ENCODE measurements at regions not wholly inside any gene's neighbourhood (a gene's known extent, or its start where the extent isn't known, plus 50 kb on each side); places are given as distances from the start of the nearest gene placed in this dataset.
"Not testable (repeated sequence)": the region's sequence is repeated elsewhere in the genome, so short reads cannot be mapped to it uniquely, and the experiment has no call there.

GRCh38 chr4:125181804-125182203 lies 133.0 kb upstream of the FAT4 start:
- no peak overlapping the region for H3K27ac ChIP-seq
- no peaks in the 10 kb centered on the region for H3K9me3 ChIP-seq (replicated peaks)
- H3K4me3 ChIP-seq, result no peak overlapping the region
- no peaks in the 10 kb centered on the region for H3K4me1 ChIP-seq
- DNase-seq, result no peak
- H3K27me3 ChIP-seq, result no peaks in the 10 kb centered on the region
- no peaks in the 10 kb centered on the region for H3K36me3 ChIP-seq

GRCh38 chr4:125179727-125180126 lies 135.0 kb upstream of the FAT4 start:
- Histone ChIP-seq H3K4me1 (no peaks in the 10 kb centered on the region), H3K4me3 (no peak overlapping the region), H3K9me3 (replicated peaks) (no peaks in the 10 kb centered on the region), H3K27ac (no peak overlapping the region), H3K36me3 (no peaks in the 10 kb centered on the region), H3K27me3 (no peaks in the 10 kb centered on the region)
- peak in 1 of 2 experiments; percentile 18 for DNase-seq

- H3K4me3 ChIP-seq, result no peak overlapping the region
- no peaks in the 10 kb centered on the region for H3K9me3 ChIP-seq (replicated peaks)
- no peak for DNase-seq
- H3K4me1 ChIP-seq, result no peaks in the 10 kb centered on the region
- no peaks in the 10 kb centered on the region for H3K27me3 ChIP-seq
- H3K36me3 ChIP-seq, result no peaks in the 10 kb centered on the region
- H3K27ac ChIP-seq, result no peak overlapping the region
These were observed 145.6 kb upstream of the FAT4 start for GRCh38 chr4:125169192-125169591.

GRCh38 chr4:125168531-125168930 lies 146.2 kb upstream of the FAT4 start:
- Histone ChIP-seq H3K4me3 (no peak overlapping the region), H3K9me3 (replicated peaks) (no peaks in the 10 kb centered on the region), H3K36me3 (no peaks in the 10 kb centered on the region), H3K27me3 (no peaks in the 10 kb centered on the region), H3K27ac (no peak overlapping the region), H3K4me1 (no peaks in the 10 kb centered on the region)
- DNase-seq, result no peak

GRCh38 chr4:125166012-125166411 lies 148.7 kb upstream of the FAT4 start:
- not testable (repeated sequence) for H3K4me3 ChIP-seq; DNase-seq; H3K4me1 ChIP-seq; H3K27ac ChIP-seq; H3K36me3 ChIP-seq; H3K27me3 ChIP-seq; H3K9me3 ChIP-seq (replicated peaks)

GRCh38 chr4:125159001-125159400 lies 155.8 kb upstream of the FAT4 start:
- Histone ChIP-seq H3K9me3 (replicated peaks) (no peaks in the 10 kb centered on the region), H3K36me3 (no peaks in the 10 kb centered on the region), H3K4me3 (no peak overlapping the region), H3K4me1 (no peaks in the 10 kb centered on the region), H3K27me3 (no peaks in the 10 kb centered on the region; the same call in 1 of the 2 replicates), H3K27ac (no peak overlapping the region)
- no peak for DNase-seq

GRCh38 chr4:125155251-125155650 lies 159.5 kb upstream of the FAT4 start:
- H3K36me3 ChIP-seq, result no peaks in the 10 kb centered on the region
- H3K27me3 ChIP-seq, result no peaks in the 10 kb centered on the region; the same call in 1 of the 2 replicates
- DNase-seq, result no peak
- no peak overlapping the region for H3K27ac ChIP-seq
- H3K4me3 ChIP-seq, result no peak overlapping the region
- H3K4me1 ChIP-seq, result no peaks in the 10 kb centered on the region
- H3K9me3 ChIP-seq (replicated peaks), result no peaks in the 10 kb centered on the region

GRCh38 chr4:125140966-125141495 lies 173.7 kb upstream of the FAT4 start:
- Histone ChIP-seq H3K4me3 (no peak overlapping the region), H3K27me3 (no peaks in the 10 kb centered on the region), H3K36me3 (no peaks in the 10 kb centered on the region), H3K9me3 (replicated peaks) (no peaks in the 10 kb centered on the region), H3K4me1 (no peaks in the 10 kb centered on the region), H3K27ac (no peak overlapping the region)
- no peak for DNase-seq

GRCh38 chr4:125135652-125136051 lies 179.1 kb upstream of the FAT4 start:
- DNase-seq, result no peak
- Histone ChIP-seq H3K27me3 (no peaks in the 10 kb centered on the region), H3K9me3 (replicated peaks) (no peaks in the 10 kb centered on the region), H3K27ac (no peak overlapping the region), H3K4me3 (no peak overlapping the region), H3K4me1 (no peaks in the 10 kb centered on the region), H3K36me3 (no peaks in the 10 kb centered on the region)

- H3K4me1 ChIP-seq, result no peaks in the 10 kb centered on the region
- no peaks in the 10 kb centered on the region for H3K27me3 ChIP-seq
- no peaks in the 10 kb centered on the region for H3K36me3 ChIP-seq
- no peaks in the 10 kb centered on the region; the same call in 1 of the 2 replicates for H3K9me3 ChIP-seq (replicated peaks)
- H3K27ac ChIP-seq, result no peak overlapping the region
- no peak for DNase-seq
- no peak overlapping the region for H3K4me3 ChIP-seq
These were observed 182.0 kb upstream of the FAT4 start for GRCh38 chr4:125132729-125133128.

GRCh38 chr4:125131891-125132680 lies 182.7 kb upstream of the FAT4 start:
- no peak overlapping the region for H3K27ac ChIP-seq
- H3K4me3 ChIP-seq, result no peak overlapping the region
- H3K4me1 ChIP-seq, result no peaks in the 10 kb centered on the region
- H3K36me3 ChIP-seq, result no peaks in the 10 kb centered on the region
- no peak for DNase-seq
- H3K9me3 ChIP-seq (replicated peaks), result no peaks in the 10 kb centered on the region; the same call in 1 of the 2 replicates
- H3K27me3 ChIP-seq, result no peaks in the 10 kb centered on the region

- no peak for DNase-seq
- Histone ChIP-seq H3K27ac (no peak overlapping the region), H3K27me3 (no peaks in the 10 kb centered on the region)
These were observed 189.5 kb upstream of the FAT4 start for GRCh38 chr4:125125276-125125675.

GRCh38 chr4:125123570-125124109 lies 191.1 kb upstream of the FAT4 start:
- H3K4me3 ChIP-seq, result no peak overlapping the region
- H3K27me3 ChIP-seq, result no peaks in the 10 kb centered on the region
- no peaks in the 10 kb centered on the region for H3K36me3 ChIP-seq
- no peak for DNase-seq
- no peak overlapping the region for H3K27ac ChIP-seq
- H3K9me3 ChIP-seq (replicated peaks), result no peaks in the 10 kb centered on the region
- no peaks in the 10 kb centered on the region for H3K4me1 ChIP-seq

More at GRCh38 chr4:125125276-125125675, 189.5 kb upstream of the FAT4 start:
- Histone ChIP-seq H3K4me3 (no peak overlapping the region), H3K9me3 (replicated peaks) (no peaks in the 10 kb centered on the region; the same call in 1 of the 2 replicates), H3K4me1 (no peaks in the 10 kb centered on the region), H3K36me3 (no peaks in the 10 kb centered on the region)

GRCh38 chr4:125121581-125121980 lies 193.2 kb upstream of the FAT4 start:
- no peak overlapping the region for H3K4me3 ChIP-seq
- no peak overlapping the region for H3K27ac ChIP-seq
- DNase-seq, result peak; percentile 4 to 52
- H3K4me1 ChIP-seq, result no peaks in the 10 kb centered on the region
- H3K9me3 ChIP-seq (replicated peaks), result no peaks in the 10 kb centered on the region
- H3K36me3 ChIP-seq, result no peaks in the 10 kb centered on the region
- no peaks in the 10 kb centered on the region for H3K27me3 ChIP-seq

- DNase-seq, result no peak
- no peaks in the 10 kb centered on the region for H3K9me3 ChIP-seq (replicated peaks)
- no peaks in the 10 kb centered on the region for H3K36me3 ChIP-seq
- no peak overlapping the region for H3K27ac ChIP-seq
- no peaks in the 10 kb centered on the region for H3K4me1 ChIP-seq
- H3K27me3 ChIP-seq, result no peaks in the 10 kb centered on the region
- H3K4me3 ChIP-seq, result no peak overlapping the region
These were observed 198.3 kb upstream of the FAT4 start for GRCh38 chr4:125116431-125116830.

All from SJCRH30 (cell line).